Liver (tissue), 8 donors: ENCODE measurements at regions not wholly inside any gene's neighbourhood (a gene's known extent, or its start where the extent isn't known, plus 50 kb on each side); places are given as distances from the start of the nearest gene placed in this dataset.

ENCODE experiments used
- DNase-seq: peaks from one replicate; pipeline ENCODE4 v3.0.0-alpha.2; 2017; ENCODE audit warnings: low spot score
- H3K27ac ChIP-seq, 2 donors: one replicate each; pipeline ENCODE4 v1.7.0; 2013; ENCODE audit warnings: inconsistent platforms in 2 of 2, low read length in 2 of 2, control low read depth in 1 of 2, low read depth in 1 of 2, mild to moderate bottlenecking in 1 of 2
- H3K27me3 ChIP-seq, 4 donors: one replicate each; pipeline versions ENCODE4 v1.6.1 to v1.7.0; 2013; ENCODE audit warnings: low read length in 3 of 4, inconsistent platforms in 1 of 4, mild to moderate bottlenecking in 1 of 4, moderate library complexity in 1 of 4; ENCODE audit not compliant: control insufficient read depth in 4 of 4, insufficient read depth in 4 of 4
- H3K36me3 ChIP-seq, 4 donors: one replicate each; pipeline versions ENCODE4 v1.6.1 to v1.7.0; 2013; ENCODE audit warnings: low read length in 3 of 4, mild to moderate bottlenecking in 3 of 4, low read depth in 1 of 4, moderate library complexity in 1 of 4; ENCODE audit not compliant: control insufficient read depth in 4 of 4, insufficient read depth in 3 of 4
- H3K4me1 ChIP-seq, 4 donors: one replicate each; pipeline versions ENCODE4 v1.6.1 to v1.7.0; 2013; ENCODE audit warnings: low read length in 3 of 4, mild to moderate bottlenecking in 3 of 4, moderate library complexity in 1 of 4; ENCODE audit not compliant: control insufficient read depth in 4 of 4, insufficient read depth in 4 of 4
- H3K4me3 ChIP-seq, 3 donors: one replicate each; pipeline versions ENCODE4 v1.6.1 to v1.7.0; 2013; ENCODE audit warnings: low read length in 3 of 3, control low read depth in 1 of 3, low read depth in 1 of 3, mild to moderate bottlenecking in 1 of 3
- H3K9ac ChIP-seq, 2 donors: one replicate each; pipeline ENCODE4 v1.7.0; 2013; ENCODE audit warnings: low read length in 2 of 2, mild to moderate bottlenecking in 2 of 2, moderate library complexity in 2 of 2, control low read depth in 1 of 2, low read depth in 1 of 2
- H3K9me3 ChIP-seq, 4 donors: one replicate each; pipeline versions ENCODE4 v1.6.1 to v1.7.0; 2013; ENCODE audit warnings: low read length in 3 of 4; ENCODE audit not compliant: control insufficient read depth in 4 of 4
- ATF3 ChIP-seq: IDR thresholded peaks from 2 replicates; pipeline ENCODE4 v1.6.1; 2016; ENCODE audit warnings: antibody characterized with exemption
- EGR1 ChIP-seq, 2 donors: IDR thresholded peaks; 2 replicates each; pipeline ENCODE4 v1.6.1; 2016 to 2018; ENCODE audit warnings: antibody characterized with exemption in 2 of 2, low read depth in 2 of 2
- FOXA1 ChIP-seq: IDR thresholded peaks from 2 replicates; pipeline ENCODE4 v1.6.1; 2016; ENCODE audit warnings: antibody characterized with exemption
- FOXA2 ChIP-seq: IDR thresholded peaks from 2 replicates; pipeline ENCODE4 v1.6.1; 2016; ENCODE audit warnings: antibody characterized with exemption
- GABPA ChIP-seq, 2 donors: IDR thresholded peaks in 1 of 2; conservative IDR thresholded peaks in 1 of 2; 2 replicates each; pipeline ENCODE4 v1.6.1; 2016; ENCODE audit warnings: antibody characterized with exemption in 2 of 2, mild to moderate bottlenecking in 1 of 2, moderate library complexity in 1 of 2
- HNF4A ChIP-seq, 2 donors: conservative IDR thresholded peaks; 2 replicates each; pipeline ENCODE4 v1.6.1; 2016; ENCODE audit warnings: antibody characterized with exemption in 2 of 2, mild to moderate bottlenecking in 2 of 2
- HNF4G ChIP-seq: IDR thresholded peaks from 2 replicates; pipeline ENCODE4 v1.6.1; 2016; ENCODE audit warnings: antibody characterized with exemption
- MAX ChIP-seq: IDR thresholded peaks from 2 replicates; pipeline ENCODE4 v1.6.1; 2016; ENCODE audit warnings: antibody characterized with exemption
- NR2F2 ChIP-seq: IDR thresholded peaks from 2 replicates; pipeline ENCODE4 v1.6.1; 2016; ENCODE audit warnings: antibody characterized with exemption
- RAD21 ChIP-seq, 2 donors: IDR thresholded peaks; 2 replicates each; pipeline ENCODE4 v1.6.1; 2016; ENCODE audit warnings: antibody characterized with exemption in 2 of 2, mild to moderate bottlenecking in 2 of 2
- SP1 ChIP-seq: IDR thresholded peaks from 2 replicates; pipeline ENCODE4 v1.6.1; 2018; ENCODE audit warnings: antibody characterized with exemption, mild to moderate bottlenecking
- YY1 ChIP-seq: IDR thresholded peaks from 2 replicates; pipeline ENCODE4 v1.6.1; 2016; ENCODE audit warnings: antibody characterized with exemption, mild to moderate bottlenecking
- ZBTB33 ChIP-seq: IDR thresholded peaks from 2 replicates; pipeline ENCODE4 v1.6.1; 2016; ENCODE audit warnings: antibody characterized with exemption
- WGBS: extraction: QIAGEN DNeasy Blood & Tissue Kit; methylation state at CpG from one replicate; pipeline ENCODE4 v1.1.7; 2013; 5-methylcytosine and 5-hydroxymethylcytosine counted together
- TF ChIP-seq, protein P1 (sequence below): fragments of 150-350 bp; IDR thresholded peaks from 2 replicates; pipeline ENCODE4 v1.5.1; 2017; ENCODE audit warnings: improper control_type of control experiment, low read depth, low read length; ENCODE audit not compliant: missing input control
- donor health status: healthy.
- donor health status: healthy.
- donor health status: healthy.
- donor health status: healthy.
- donor health status: healthy.

GRCh38 chr4:106694232-106694631 is 325.7 kb upstream of the GIMD1 start (continued):
- TF ChIP-seq MAX (no peak), ZBTB33 (no peak), HNF4G (no peak), GABPA (IDR thresholded peaks at IDR 0.05 in 1 of 2, conservative IDR thresholded peaks at IDR 0.05 in 1 of 2) (no peak)

DNA sequence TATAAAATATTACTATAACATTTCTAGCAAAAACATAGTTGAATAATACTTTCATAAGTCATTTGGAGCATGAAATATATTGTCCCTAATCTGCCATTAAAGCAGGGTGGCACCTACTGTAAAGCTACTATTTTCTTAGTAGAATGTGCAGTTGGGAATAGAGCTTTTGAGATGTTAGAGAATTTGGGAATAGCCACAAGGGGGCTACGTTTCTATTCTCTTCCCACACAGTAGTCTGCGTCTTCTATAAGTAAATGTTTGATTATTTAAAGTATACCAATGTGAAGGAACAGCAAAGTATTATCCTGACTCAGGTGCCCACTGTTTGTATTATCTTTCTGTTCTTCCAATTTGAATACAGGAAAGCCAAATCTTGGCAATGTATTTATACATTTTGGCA is 323.2 kb upstream of the GIMD1 start:
- WGBS = 29% methylated on average over 2 of the region's 2 CpGs
- Histone ChIP-seq H3K9me3 (no peaks in the 10 kb centered on the region), H3K36me3 (no peaks in the 10 kb centered on the region), H3K27ac (no peak overlapping the region), H3K4me1 (no peaks in the 10 kb centered on the region), H3K27me3 (no peaks in the 10 kb centered on the region), H3K4me3 (no peak overlapping the region), H3K9ac (no peak overlapping the region)
- no peak for DNase-seq
- TF ChIP-seq ZBTB33 (no peak), YY1 (no peak), GABPA (IDR thresholded peaks at IDR 0.05 in 1 of 2, conservative IDR thresholded peaks at IDR 0.05 in 1 of 2) (no peak), MAX (no peak), EGR1 (IDR thresholded peaks at IDR 0.05; ENCODE audit: low read depth in 2 of 2) (no peak), ATF3 (no peak), RAD21 (IDR thresholded peaks at IDR 0.05) (no peak), SP1 (no peak), FOXA1 (no peak)

DNA sequence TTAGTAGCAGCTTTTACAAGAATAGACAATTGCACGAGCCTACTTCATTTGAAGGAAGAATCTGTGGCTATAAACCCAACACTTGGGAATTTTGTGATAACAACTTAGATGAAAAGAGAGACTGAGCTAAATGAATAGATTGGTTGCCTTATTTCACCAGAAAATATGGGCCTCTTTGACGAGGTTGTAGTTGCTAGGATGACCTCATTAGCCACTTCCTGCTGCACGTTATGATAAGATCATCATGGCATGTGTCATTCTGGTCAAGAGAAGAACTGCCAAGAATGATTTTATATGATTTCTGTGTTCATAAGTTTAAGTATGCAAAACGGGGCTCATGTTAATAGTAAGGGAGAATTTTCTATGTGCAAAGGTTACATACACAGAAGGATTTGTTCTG is 321.9 kb upstream of the GIMD1 start:
- H3K36me3 ChIP-seq = no peaks in the 10 kb centered on the region
- TF ChIP-seq ZBTB33 = no peak
- TF ChIP-seq NR2F2 = no peak
- no peak for TF ChIP-seq EGR1 (IDR thresholded peaks at IDR 0.05; ENCODE audit: low read depth in 2 of 2)
- TF ChIP-seq ATF3 = no peak
- no peak for TF ChIP-seq SP1
- TF ChIP-seq, protein P1, sequence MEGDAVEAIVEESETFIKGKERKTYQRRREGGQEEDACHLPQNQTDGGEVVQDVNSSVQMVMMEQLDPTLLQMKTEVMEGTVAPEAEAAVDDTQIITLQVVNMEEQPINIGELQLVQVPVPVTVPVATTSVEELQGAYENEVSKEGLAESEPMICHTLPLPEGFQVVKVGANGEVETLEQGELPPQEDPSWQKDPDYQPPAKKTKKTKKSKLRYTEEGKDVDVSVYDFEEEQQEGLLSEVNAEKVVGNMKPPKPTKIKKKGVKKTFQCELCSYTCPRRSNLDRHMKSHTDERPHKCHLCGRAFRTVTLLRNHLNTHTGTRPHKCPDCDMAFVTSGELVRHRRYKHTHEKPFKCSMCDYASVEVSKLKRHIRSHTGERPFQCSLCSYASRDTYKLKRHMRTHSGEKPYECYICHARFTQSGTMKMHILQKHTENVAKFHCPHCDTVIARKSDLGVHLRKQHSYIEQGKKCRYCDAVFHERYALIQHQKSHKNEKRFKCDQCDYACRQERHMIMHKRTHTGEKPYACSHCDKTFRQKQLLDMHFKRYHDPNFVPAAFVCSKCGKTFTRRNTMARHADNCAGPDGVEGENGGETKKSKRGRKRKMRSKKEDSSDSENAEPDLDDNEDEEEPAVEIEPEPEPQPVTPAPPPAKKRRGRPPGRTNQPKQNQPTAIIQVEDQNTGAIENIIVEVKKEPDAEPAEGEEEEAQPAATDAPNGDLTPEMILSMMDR = no peak
- TF ChIP-seq FOXA2 = no peak
- TF ChIP-seq YY1 = no peak
- no peak for TF ChIP-seq RAD21 (IDR thresholded peaks at IDR 0.05)
- no peak for TF ChIP-seq GABPA (IDR thresholded peaks at IDR 0.05 in 1 of 2, conservative IDR thresholded peaks at IDR 0.05 in 1 of 2)
- no peak for TF ChIP-seq HNF4A (conservative IDR thresholded peaks at IDR 0.05)
- no peak for TF ChIP-seq FOXA1
- TF ChIP-seq MAX = no peak
- H3K4me3 ChIP-seq = no peak overlapping the region
- H3K27ac ChIP-seq = no peak overlapping the region
- no peaks in the 10 kb centered on the region for H3K9me3 ChIP-seq
- no peak for DNase-seq
- H3K4me1 ChIP-seq = no peaks in the 10 kb centered on the region
- 31% methylated on average over 4 of the region's 4 CpGs for WGBS
- no peak overlapping the region for H3K9ac ChIP-seq
- H3K27me3 ChIP-seq = no peaks in the 10 kb centered on the region
